Activated CD8-positive, alpha-beta T cell treated with anti-CD3 and anti-CD28 coated beads for 36 hours (primary cell): ENCODE measurements at regions not wholly inside any gene's neighbourhood (a gene's known extent, or its start where the extent isn't known, plus 50 kb on each side); places are given as distances from the start of the nearest gene placed in this dataset.

Experiments used
- ATAC-seq: fragments of 200-7000 bp; cut with Tn5 transposase; one replicate; pipeline ENCODE4 v1.10.0; 2021; ENCODE audit warnings: mild to moderate bottlenecking, moderate library complexity
- CTCF ChIA-PET: fragments of 350-600 bp; sonication (Branson Sonifier 250); formaldehyde crosslinking; loops from one replicate; lab custom pipeline; 2021; ENCODE audit warnings: antibody characterized with exemption; lab: Charles Lee
- POLR2A ChIA-PET: fragments of 350-600 bp; sonication (Branson Sonifier 250); formaldehyde crosslinking; loops from one replicate; lab custom pipeline; 2021; ENCODE audit warnings: antibody characterized with exemption; lab: Charles Lee
- DNase-seq: peaks from one replicate; pipeline ENCODE4 v3.0.0-alpha.2; 2020
- H3K27ac Mint-ChIP-seq: one replicate; pipeline ENCODE4 v1.8.0; 2021; ENCODE audit warnings: mild to moderate bottlenecking, mixed read lengths
- H3K27me3 Mint-ChIP-seq: one replicate; pipeline ENCODE4 v1.8.0; 2021; ENCODE audit warnings: mixed read lengths
- H3K36me3 Mint-ChIP-seq: one replicate; pipeline ENCODE4 v1.8.0; 2021; ENCODE audit warnings: low read depth, mixed read lengths
- H3K4me1 Mint-ChIP-seq: one replicate; pipeline ENCODE4 v1.8.0; 2021; ENCODE audit warnings: low read depth, mixed read lengths
- H3K4me3 Mint-ChIP-seq: one replicate; pipeline ENCODE4 v1.8.0; 2021; ENCODE audit warnings: mild to moderate bottlenecking, moderate library complexity, mixed read lengths
- H3K9me3 Mint-ChIP-seq: one replicate; pipeline ENCODE4 v1.8.0; 2021; ENCODE audit warnings: mixed read lengths
- CTCF ChIP-seq: fragments of 200-600 bp; IDR thresholded peaks from one replicate; pipeline ENCODE4 v1.8.0; 2022; ENCODE audit warnings: antibody characterized with exemption, mild to moderate bottlenecking
- intact Hi-C: fragments of 100-400 bp; cut with micrococcal nuclease; formaldehyde crosslinking; loops from one replicate; pipeline ENCODE4 v1.10.0; 2022

GRCh38 chr22:47810505-47811500, 1048.4 kb downstream of the TBC1D22A start:
- Mint-ChIP-seq H3K27me3 (peaks cover 5% of the 10 kb centered on the region), H3K9me3 (no peaks in the 10 kb centered on the region), H3K27ac (no peak overlapping the region), H3K4me3 (no peak overlapping the region), H3K4me1 (no peaks in the 10 kb centered on the region), H3K36me3 (no peaks in the 10 kb centered on the region)
- no peak for ATAC-seq
- POLR2A ChIA-PET: no interaction called here
- TF ChIP-seq CTCF: no peak
- DNase-seq: no peak
- intact Hi-C loops: no loop called here
- CTCF ChIA-PET: no interaction called here

GRCh38 chr22:47808886-47809620, 1046.6 kb downstream of the TBC1D22A start:
- Mint-ChIP-seq H3K4me1 (no peaks in the 10 kb centered on the region), H3K4me3 (no peak overlapping the region), H3K27me3 (peaks cover 5% of the 10 kb centered on the region), H3K27ac (no peak overlapping the region), H3K36me3 (no peaks in the 10 kb centered on the region), H3K9me3 (no peaks in the 10 kb centered on the region)
- no peak for DNase-seq
- CTCF ChIA-PET: no interaction called here
- POLR2A ChIA-PET: no interaction called here
- ATAC-seq: no peak
- intact Hi-C loops: no loop called here
- no peak for TF ChIP-seq CTCF

- ATAC-seq (no peak), DNase-seq (no peak)
- Mint-ChIP-seq H3K9me3 (no peaks in the 10 kb centered on the region), H3K27ac (no peak overlapping the region), H3K27me3 (peaks cover 8% of the 10 kb centered on the region), H3K36me3 (no peaks in the 10 kb centered on the region), H3K4me3 (no peak overlapping the region), H3K4me1 (no peaks in the 10 kb centered on the region)
- ChIA-PET CTCF (no interaction called here), POLR2A (no interaction called here)
- TF ChIP-seq CTCF: no peak
- intact Hi-C loops: no loop called here
Measured at GRCh38 chr22:47808236-47808635, 1045.8 kb downstream of the TBC1D22A start.

- intact Hi-C loops: no loop called here
- no peak for TF ChIP-seq CTCF
- no peaks in the 10 kb centered on the region for H3K9me3 Mint-ChIP-seq
- POLR2A ChIA-PET: no interaction called here
- no peak for ATAC-seq
- CTCF ChIA-PET: no interaction called here
- H3K36me3 Mint-ChIP-seq: no peaks in the 10 kb centered on the region
- no peak overlapping the region for H3K27ac Mint-ChIP-seq
- no peak overlapping the region for H3K4me3 Mint-ChIP-seq
- H3K27me3 Mint-ChIP-seq: peaks cover 8% of the 10 kb centered on the region
- no peaks in the 10 kb centered on the region for H3K4me1 Mint-ChIP-seq
- DNase-seq: no peak
Measured at GRCh38 chr22:47807506-47807905, 1045.1 kb downstream of the TBC1D22A start.

GRCh38 chr22:47806894-47807293, 1044.4 kb downstream of the TBC1D22A start:
- H3K9me3 Mint-ChIP-seq: no peaks in the 10 kb centered on the region
- TF ChIP-seq CTCF: no peak
- H3K27me3 Mint-ChIP-seq: peaks cover 8% of the 10 kb centered on the region
- H3K36me3 Mint-ChIP-seq: no peaks in the 10 kb centered on the region
- H3K4me1 Mint-ChIP-seq: no peaks in the 10 kb centered on the region
- ATAC-seq (no peak), DNase-seq (no peak)
- ChIA-PET CTCF (no interaction called here), POLR2A (no interaction called here)
- intact Hi-C loops: no loop called here
- H3K27ac Mint-ChIP-seq: no peak overlapping the region
- H3K4me3 Mint-ChIP-seq: no peak overlapping the region
